ENCODE measurements at regions not wholly inside any gene's neighbourhood (a gene's known extent, or its start where the extent isn't known, plus 50 kb on each side); places are given as distances from the start of the nearest gene placed in this dataset.

DNA sequence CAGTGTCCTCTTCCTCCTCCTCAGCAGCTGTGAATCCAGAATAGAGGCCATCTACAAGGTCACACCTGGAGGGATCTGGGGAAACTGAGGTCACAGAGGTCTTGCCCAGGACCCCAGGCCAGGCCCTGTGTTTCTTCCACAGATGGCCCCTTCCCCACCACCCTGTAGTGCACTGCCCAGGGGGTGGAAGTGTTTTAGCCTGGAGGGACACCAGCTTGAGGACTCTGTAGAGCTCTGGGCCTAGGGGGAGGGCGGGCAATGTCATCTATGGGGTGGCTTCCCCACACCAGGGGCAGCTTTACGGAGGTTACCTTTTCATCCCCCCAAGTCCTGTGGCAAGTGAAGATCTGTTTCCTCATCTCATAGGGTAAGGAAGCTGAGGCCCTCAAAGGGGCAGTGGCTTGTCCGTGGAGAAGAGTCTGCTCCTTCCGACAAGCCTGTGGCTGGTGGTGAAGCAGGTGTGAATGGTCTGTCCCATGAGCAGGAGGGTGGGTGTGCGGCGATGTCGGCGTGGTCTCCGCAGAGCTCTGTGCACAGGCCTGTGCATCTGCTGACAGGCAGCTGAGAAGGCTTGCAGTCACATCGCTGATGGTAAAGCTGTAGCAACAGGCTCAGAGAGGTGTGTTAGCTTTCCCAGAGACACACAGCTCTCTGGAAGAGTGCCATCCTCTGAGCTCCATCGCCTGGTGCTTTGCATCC is 74.1 kb upstream of the WNT7B start:
- TF ChIP-seq, protein P1, sequence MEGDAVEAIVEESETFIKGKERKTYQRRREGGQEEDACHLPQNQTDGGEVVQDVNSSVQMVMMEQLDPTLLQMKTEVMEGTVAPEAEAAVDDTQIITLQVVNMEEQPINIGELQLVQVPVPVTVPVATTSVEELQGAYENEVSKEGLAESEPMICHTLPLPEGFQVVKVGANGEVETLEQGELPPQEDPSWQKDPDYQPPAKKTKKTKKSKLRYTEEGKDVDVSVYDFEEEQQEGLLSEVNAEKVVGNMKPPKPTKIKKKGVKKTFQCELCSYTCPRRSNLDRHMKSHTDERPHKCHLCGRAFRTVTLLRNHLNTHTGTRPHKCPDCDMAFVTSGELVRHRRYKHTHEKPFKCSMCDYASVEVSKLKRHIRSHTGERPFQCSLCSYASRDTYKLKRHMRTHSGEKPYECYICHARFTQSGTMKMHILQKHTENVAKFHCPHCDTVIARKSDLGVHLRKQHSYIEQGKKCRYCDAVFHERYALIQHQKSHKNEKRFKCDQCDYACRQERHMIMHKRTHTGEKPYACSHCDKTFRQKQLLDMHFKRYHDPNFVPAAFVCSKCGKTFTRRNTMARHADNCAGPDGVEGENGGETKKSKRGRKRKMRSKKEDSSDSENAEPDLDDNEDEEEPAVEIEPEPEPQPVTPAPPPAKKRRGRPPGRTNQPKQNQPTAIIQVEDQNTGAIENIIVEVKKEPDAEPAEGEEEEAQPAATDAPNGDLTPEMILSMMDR (IDR thresholded peaks at IDR 0.05): no peak
- no peak for TF ChIP-seq EP300 (IDR thresholded peaks at IDR 0.05)
- no peak for TF ChIP-seq POLR2A (IDR thresholded peaks at IDR 0.05)
- TF ChIP-seq POLR2AphosphoS5 (IDR thresholded peaks at IDR 0.05): no peak

Measured in stomach (tissue), 4 donors.